ENCODE measurements at regions not wholly inside any gene's neighbourhood (a gene's known extent, or its start where the extent isn't known, plus 50 kb on each side); places are given as distances from the start of the nearest gene placed in this dataset.

- TF ChIP-seq CTCF (IDR thresholded peaks at IDR 0.05) (no peak), POLR2A (IDR thresholded peaks at IDR 0.05) (no peak)
Measured at GRCh38 chr5:74529101-74529500, 111.4 kb downstream of the ENC1 start.

Measured in uterus (tissue), 2 donors.